GM23338 (cell line): ENCODE measurements at regions not wholly inside any gene's neighbourhood (a gene's known extent, or its start where the extent isn't known, plus 50 kb on each side); places are given as distances from the start of the nearest gene placed in this dataset.

Source experiments
- ATAC-seq: fragments of 200-7000 bp; cut with Tn5 transposase; 3 replicates; pipeline ENCODE4 v1.9.1; 2020
- DNase-seq: peaks from one replicate; pipeline ENCODE4 v3.0.0-alpha.2; 2015; ENCODE audit warnings: low spot score
- H2AFZ ChIP-seq: fragments of 200-600 bp; sonication (generic); 2 replicates; pipeline ENCODE4 v1.8.0; 2016; ENCODE audit warnings: antibody characterized with exemption, mild to moderate bottlenecking, moderate library complexity
- H3F3A ChIP-seq: fragments of 200-600 bp; sonication (generic); replicated peaks from 2 replicates; pipeline ENCODE4 v1.8.0; 2017; ENCODE audit warnings: antibody characterized with exemption, mixed run types, low read depth
- H3K27ac ChIP-seq: fragments of 200-600 bp; sonication (generic); 2 replicates; pipeline ENCODE4 v1.6.1; 2016; ENCODE audit warnings: low read depth
- H3K27me3 ChIP-seq: fragments of 200-600 bp; sonication (generic); 2 replicates; pipeline ENCODE4 v1.8.0; 2016; ENCODE audit warnings: mild to moderate bottlenecking, mixed run types, moderate library complexity; ENCODE audit not compliant: insufficient read depth
- H3K36me3 ChIP-seq: fragments of 200-600 bp; sonication (generic); 2 replicates; pipeline ENCODE4 v1.8.0; 2016; ENCODE audit warnings: mild to moderate bottlenecking; ENCODE audit not compliant: insufficient read depth
- H3K4me1 ChIP-seq: fragments of 200-600 bp; sonication (generic); 2 replicates; pipeline ENCODE4 v1.8.0; 2016; ENCODE audit warnings: mild to moderate bottlenecking, moderate library complexity; ENCODE audit not compliant: insufficient read depth
- H3K4me2 ChIP-seq: fragments of 200-600 bp; sonication (generic); 2 replicates; pipeline ENCODE4 v1.7.1; 2017; ENCODE audit warnings: mixed run types
- H3K4me3 ChIP-seq: fragments of 200-600 bp; sonication (generic); 2 replicates; pipeline ENCODE4 v1.6.1; 2016; ENCODE audit warnings: mixed run types
- H3K79me2 ChIP-seq: fragments of 200-600 bp; sonication (generic); replicated peaks from 2 replicates; pipeline ENCODE4 v1.8.0; 2017; ENCODE audit warnings: mild to moderate bottlenecking; ENCODE audit not compliant: insufficient read depth
- H3K9me2 ChIP-seq: fragments of 200-600 bp; sonication (generic); 2 replicates; pipeline ENCODE4 v1.8.0; 2017; ENCODE audit not compliant: insufficient read depth
- H4K20me1 ChIP-seq: fragments of 200-600 bp; sonication (generic); replicated peaks from 2 replicates; pipeline ENCODE4 v1.8.0; 2017; ENCODE audit warnings: mild to moderate bottlenecking; ENCODE audit not compliant: insufficient read depth
- H3K27ac Mint-ChIP-seq: 2 replicates; pipeline ENCODE4 v1.8.0; 2020; ENCODE audit warnings: inconsistent platforms, mild to moderate bottlenecking, moderate library complexity, mixed read lengths
- H3K27me3 Mint-ChIP-seq: 3 replicates; pipeline ENCODE4 v1.8.0; 2022; ENCODE audit warnings: low read depth, mild to moderate bottlenecking, moderate library complexity, mixed read lengths, inconsistent platforms; ENCODE audit not compliant: insufficient read depth, poor library complexity
- H3K36me3 Mint-ChIP-seq: 3 replicates; pipeline ENCODE4 v1.8.0; 2021; ENCODE audit warnings: low read depth, mild to moderate bottlenecking, inconsistent platforms, moderate library complexity, mixed read lengths
- H3K4me1 Mint-ChIP-seq: 3 replicates; pipeline ENCODE4 v1.8.0; 2020; ENCODE audit warnings: mild to moderate bottlenecking, inconsistent platforms, mixed read lengths
- H3K4me3 Mint-ChIP-seq: 3 replicates; pipeline ENCODE4 v1.8.0; 2021; ENCODE audit warnings: moderate library complexity, mild to moderate bottlenecking, inconsistent platforms, mixed read lengths
- H3K9me3 Mint-ChIP-seq: 3 replicates; pipeline ENCODE4 v1.8.0; 2020; ENCODE audit warnings: moderate library complexity, mild to moderate bottlenecking, inconsistent platforms, mixed read lengths
- EZH2 ChIP-seq: fragments of 200-600 bp; sonication (generic); IDR thresholded peaks from one replicate; pipeline ENCODE4 v1.8.0; 2017; ENCODE audit warnings: antibody characterized with exemption, mild to moderate bottlenecking, low read depth; ENCODE audit not compliant: unreplicated experiment
- NANOG ChIP-seq: IDR thresholded peaks from 2 replicates; pipeline ENCODE4 v1.6.1; 2016; ENCODE audit warnings: antibody characterized with exemption, borderline replicate concordance
- STAT1 ChIP-seq: IDR thresholded peaks from one replicate; pipeline ENCODE4 v1.6.1; 2016; ENCODE audit warnings: antibody characterized with exemption; ENCODE audit not compliant: unreplicated experiment
- ZNF331 ChIP-seq: fragments of 250-450 bp; sonication (Bioruptor Pico); IDR thresholded peaks from 2 replicates; pipeline ENCODE4 v1.5.0; 2020; ENCODE audit warnings: low read depth, mild to moderate bottlenecking, moderate library complexity
- TF ChIP-seq, protein P1 (sequence below): fragments of 250-450 bp; sonication (Bioruptor Pico); IDR thresholded peaks from 2 replicates; pipeline ENCODE4 v1.5.0; 2020; ENCODE audit warnings: mild to moderate bottlenecking, moderate library complexity
- TF ChIP-seq, protein P2 (sequence below): IDR thresholded peaks from one replicate; pipeline ENCODE4 v1.6.1; 2018; ENCODE audit warnings: antibody characterized with exemption; ENCODE audit not compliant: unreplicated experiment
- TF ChIP-seq, protein P3 (sequence below): IDR thresholded peaks from 2 replicates; pipeline ENCODE4 v1.6.1; 2016; ENCODE audit warnings: antibody characterized with exemption

DNA sequence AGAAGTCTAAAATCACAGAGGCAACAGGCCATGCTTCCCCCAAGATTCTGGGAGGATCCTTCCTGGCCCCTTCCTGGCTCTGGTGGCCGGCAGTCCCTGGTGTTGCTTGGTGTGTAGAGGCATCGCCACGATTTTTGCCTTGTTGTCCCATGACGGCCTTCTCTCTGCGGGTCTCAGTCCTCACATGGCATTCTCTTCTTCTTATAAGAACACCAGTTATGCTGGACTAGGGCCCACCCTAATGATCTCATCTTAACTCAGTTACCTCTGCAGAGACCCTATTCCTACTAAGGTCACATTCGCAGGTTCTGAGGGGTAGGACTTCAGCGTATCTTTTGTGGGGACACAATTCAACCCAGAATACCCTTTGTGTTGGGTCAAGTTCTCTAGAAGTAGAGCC is 168.0 kb downstream of the LINC00237 start (continued):
- TF ChIP-seq, protein P1, sequence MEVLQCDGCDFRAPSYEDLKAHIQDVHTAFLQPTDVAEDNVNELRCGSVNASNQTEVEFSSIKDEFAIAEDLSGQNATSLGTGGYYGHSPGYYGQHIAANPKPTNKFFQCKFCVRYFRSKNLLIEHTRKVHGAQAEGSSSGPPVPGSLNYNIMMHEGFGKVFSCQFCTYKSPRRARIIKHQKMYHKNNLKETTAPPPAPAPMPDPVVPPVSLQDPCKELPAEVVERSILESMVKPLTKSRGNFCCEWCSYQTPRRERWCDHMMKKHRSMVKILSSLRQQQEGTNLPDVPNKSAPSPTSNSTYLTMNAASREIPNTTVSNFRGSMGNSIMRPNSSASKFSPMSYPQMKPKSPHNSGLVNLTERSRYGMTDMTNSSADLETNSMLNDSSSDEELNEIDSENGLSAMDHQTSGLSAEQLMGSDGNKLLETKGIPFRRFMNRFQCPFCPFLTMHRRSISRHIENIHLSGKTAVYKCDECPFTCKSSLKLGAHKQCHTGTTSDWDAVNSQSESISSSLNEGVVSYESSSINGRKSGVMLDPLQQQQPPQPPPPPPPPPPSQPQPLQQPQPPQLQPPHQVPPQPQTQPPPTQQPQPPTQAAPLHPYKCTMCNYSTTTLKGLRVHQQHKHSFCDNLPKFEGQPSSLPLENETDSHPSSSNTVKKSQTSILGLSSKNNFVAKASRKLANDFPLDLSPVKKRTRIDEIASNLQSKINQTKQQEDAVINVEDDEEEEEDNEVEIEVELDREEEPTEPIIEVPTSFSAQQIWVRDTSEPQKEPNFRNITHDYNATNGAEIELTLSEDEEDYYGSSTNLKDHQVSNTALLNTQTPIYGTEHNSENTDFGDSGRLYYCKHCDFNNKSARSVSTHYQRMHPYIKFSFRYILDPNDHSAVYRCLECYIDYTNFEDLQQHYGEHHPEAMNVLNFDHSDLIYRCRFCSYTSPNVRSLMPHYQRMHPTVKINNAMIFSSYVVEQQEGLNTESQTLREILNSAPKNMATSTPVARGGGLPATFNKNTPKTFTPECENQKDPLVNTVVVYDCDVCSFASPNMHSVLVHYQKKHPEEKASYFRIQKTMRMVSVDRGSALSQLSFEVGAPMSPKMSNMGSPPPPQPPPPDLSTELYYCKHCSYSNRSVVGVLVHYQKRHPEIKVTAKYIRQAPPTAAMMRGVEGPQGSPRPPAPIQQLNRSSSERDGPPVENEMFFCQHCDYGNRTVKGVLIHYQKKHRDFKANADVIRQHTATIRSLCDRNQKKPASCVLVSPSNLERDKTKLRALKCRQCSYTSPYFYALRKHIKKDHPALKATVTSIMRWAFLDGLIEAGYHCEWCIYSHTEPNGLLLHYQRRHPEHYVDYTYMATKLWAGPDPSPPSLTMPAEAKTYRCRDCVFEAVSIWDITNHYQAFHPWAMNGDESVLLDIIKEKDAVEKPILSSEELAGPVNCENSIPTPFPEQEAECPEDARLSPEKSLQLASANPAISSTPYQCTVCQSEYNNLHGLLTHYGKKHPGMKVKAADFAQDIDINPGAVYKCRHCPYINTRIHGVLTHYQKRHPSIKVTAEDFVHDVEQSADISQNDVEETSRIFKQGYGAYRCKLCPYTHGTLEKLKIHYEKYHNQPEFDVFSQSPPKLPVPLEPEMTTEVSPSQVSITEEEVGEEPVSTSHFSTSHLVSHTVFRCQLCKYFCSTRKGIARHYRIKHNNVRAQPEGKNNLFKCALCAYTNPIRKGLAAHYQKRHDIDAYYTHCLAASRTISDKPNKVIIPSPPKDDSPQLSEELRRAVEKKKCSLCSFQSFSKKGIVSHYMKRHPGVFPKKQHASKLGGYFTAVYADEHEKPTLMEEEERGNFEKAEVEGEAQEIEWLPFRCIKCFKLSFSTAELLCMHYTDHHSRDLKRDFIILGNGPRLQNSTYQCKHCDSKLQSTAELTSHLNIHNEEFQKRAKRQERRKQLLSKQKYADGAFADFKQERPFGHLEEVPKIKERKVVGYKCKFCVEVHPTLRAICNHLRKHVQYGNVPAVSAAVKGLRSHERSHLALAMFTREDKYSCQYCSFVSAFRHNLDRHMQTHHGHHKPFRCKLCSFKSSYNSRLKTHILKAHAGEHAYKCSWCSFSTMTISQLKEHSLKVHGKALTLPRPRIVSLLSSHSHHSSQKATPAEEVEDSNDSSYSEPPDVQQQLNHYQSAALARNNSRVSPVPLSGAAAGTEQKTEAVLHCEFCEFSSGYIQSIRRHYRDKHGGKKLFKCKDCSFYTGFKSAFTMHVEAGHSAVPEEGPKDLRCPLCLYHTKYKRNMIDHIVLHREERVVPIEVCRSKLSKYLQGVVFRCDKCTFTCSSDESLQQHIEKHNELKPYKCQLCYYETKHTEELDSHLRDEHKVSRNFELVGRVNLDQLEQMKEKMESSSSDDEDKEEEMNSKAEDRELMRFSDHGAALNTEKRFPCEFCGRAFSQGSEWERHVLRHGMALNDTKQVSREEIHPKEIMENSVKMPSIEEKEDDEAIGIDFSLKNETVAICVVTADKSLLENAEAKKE (CRISPR knock-in tag), result no peak

DNA sequence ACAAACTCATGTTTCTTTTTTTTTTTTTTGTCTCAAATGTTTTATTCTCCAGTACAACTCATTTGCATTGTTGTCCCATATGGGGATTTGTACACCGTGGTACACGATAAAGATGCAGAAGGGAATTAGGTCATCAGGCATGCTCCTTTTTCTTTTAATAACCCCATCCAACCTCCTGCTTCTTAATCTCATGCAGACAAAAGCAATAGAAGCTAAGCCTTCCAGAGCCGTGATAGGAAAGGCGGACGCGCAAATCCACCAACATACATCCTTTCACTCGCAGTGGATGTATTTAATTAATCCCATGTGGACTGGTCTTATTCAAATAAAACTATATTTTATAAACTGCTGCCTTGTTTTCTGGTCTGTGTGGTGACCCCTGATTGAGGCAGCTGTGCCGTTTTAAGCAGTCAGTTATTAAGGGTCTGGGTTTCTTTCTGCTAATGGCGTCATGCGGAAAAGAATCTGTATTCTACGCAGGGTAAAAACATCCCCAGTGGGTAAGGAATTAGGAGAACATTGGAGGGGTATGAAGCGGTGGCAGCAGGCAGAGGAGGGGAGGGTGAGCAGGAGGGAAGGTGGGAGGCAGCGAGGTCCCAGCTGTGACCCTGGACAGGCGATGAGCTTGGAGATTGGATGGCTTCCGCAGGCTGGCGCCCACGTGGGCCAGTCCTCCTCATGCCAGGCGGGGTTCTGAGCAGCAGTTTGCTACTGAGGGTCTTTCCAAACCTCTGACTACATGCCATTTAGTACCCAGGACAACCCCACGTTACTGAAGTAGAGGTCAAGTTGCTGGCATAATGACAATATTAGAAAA is 172.8 kb downstream of the LINC00237 start:
- peaks cover 8% of the 10 kb centered on the region for H3K9me2 ChIP-seq
- no peak overlapping the region for H3K27ac Mint-ChIP-seq
- no peaks in the 10 kb centered on the region; the same call in 2 of the 3 replicates for H3K9me3 Mint-ChIP-seq
- no peaks in the 10 kb centered on the region for H3K36me3 ChIP-seq
- H3K4me3 Mint-ChIP-seq, result no peak overlapping the region
- no peak overlapping the region for H3K27ac ChIP-seq
- no peaks in the 10 kb centered on the region for H3F3A ChIP-seq
- no peak overlapping the region for H2AFZ ChIP-seq
- peaks cover 8% of the 10 kb centered on the region for H3K27me3 Mint-ChIP-seq
- H4K20me1 ChIP-seq, result no peaks in the 10 kb centered on the region
- ATAC-seq, result no peak
- DNase-seq, result no peak
- H3K4me2 ChIP-seq, result no peak overlapping the region
- no peak overlapping the region for H3K4me3 ChIP-seq
- no peaks in the 10 kb centered on the region for H3K79me2 ChIP-seq
- no peaks in the 10 kb centered on the region for H3K36me3 Mint-ChIP-seq
- H3K27me3 ChIP-seq, result no peaks in the 10 kb centered on the region
- H3K4me1 Mint-ChIP-seq, result peaks cover 3% of the 10 kb centered on the region; the same call in 2 of the 3 replicates
- no peaks in the 10 kb centered on the region for H3K4me1 ChIP-seq
- TF ChIP-seq ZNF331 (CRISPR knock-in tag) (no peak), EZH2 (no peak), STAT1 (no peak), NANOG (no peak)
- TF ChIP-seq, protein P2, sequence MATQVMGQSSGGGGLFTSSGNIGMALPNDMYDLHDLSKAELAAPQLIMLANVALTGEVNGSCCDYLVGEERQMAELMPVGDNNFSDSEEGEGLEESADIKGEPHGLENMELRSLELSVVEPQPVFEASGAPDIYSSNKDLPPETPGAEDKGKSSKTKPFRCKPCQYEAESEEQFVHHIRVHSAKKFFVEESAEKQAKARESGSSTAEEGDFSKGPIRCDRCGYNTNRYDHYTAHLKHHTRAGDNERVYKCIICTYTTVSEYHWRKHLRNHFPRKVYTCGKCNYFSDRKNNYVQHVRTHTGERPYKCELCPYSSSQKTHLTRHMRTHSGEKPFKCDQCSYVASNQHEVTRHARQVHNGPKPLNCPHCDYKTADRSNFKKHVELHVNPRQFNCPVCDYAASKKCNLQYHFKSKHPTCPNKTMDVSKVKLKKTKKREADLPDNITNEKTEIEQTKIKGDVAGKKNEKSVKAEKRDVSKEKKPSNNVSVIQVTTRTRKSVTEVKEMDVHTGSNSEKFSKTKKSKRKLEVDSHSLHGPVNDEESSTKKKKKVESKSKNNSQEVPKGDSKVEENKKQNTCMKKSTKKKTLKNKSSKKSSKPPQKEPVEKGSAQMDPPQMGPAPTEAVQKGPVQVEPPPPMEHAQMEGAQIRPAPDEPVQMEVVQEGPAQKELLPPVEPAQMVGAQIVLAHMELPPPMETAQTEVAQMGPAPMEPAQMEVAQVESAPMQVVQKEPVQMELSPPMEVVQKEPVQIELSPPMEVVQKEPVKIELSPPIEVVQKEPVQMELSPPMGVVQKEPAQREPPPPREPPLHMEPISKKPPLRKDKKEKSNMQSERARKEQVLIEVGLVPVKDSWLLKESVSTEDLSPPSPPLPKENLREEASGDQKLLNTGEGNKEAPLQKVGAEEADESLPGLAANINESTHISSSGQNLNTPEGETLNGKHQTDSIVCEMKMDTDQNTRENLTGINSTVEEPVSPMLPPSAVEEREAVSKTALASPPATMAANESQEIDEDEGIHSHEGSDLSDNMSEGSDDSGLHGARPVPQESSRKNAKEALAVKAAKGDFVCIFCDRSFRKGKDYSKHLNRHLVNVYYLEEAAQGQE, result no peak
- TF ChIP-seq, protein P3, sequence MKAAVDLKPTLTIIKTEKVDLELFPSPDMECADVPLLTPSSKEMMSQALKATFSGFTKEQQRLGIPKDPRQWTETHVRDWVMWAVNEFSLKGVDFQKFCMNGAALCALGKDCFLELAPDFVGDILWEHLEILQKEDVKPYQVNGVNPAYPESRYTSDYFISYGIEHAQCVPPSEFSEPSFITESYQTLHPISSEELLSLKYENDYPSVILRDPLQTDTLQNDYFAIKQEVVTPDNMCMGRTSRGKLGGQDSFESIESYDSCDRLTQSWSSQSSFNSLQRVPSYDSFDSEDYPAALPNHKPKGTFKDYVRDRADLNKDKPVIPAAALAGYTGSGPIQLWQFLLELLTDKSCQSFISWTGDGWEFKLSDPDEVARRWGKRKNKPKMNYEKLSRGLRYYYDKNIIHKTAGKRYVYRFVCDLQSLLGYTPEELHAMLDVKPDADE, result no peak
